CMK (cell line): ENCODE measurements at regions not wholly inside any gene's neighbourhood (a gene's known extent, or its start where the extent isn't known, plus 50 kb on each side); places are given as distances from the start of the nearest gene placed in this dataset.
"Not testable (repeated sequence)": the region's sequence is repeated elsewhere in the genome, so short reads cannot be mapped to it uniquely, and the experiment has no call there.

Experiments
- DNase-seq: peaks from one replicate; pipeline ENCODE4 v3.0.0-alpha.2; 2010; ENCODE audit warnings: low read depth

GRCh38 chr3:112765531-112765930 lies 81.1 kb downstream of the CD200R1L start:
- DNase-seq: no peak

- DNase-seq: no peak
Measured at GRCh38 chr3:112763258-112763657, 83.4 kb downstream of the CD200R1L start.

GRCh38 chr3:112761062-112761638 lies 85.5 kb downstream of the CD200R1L start:
- no peak for DNase-seq

- no peak for DNase-seq
Measured at GRCh38 chr3:112759681-112760080, 87.0 kb downstream of the CD200R1L start.

GRCh38 chr3:112759210-112759609 lies 87.5 kb downstream of the CD200R1L start:
- DNase-seq: no peak

GRCh38 chr3:112757197-112757596 lies 89.5 kb downstream of the CD200R1L start:
- DNase-seq: no peak

- DNase-seq: no peak
Measured at GRCh38 chr3:112755845-112756613, 90.6 kb downstream of the CD200R1L start.

- DNase-seq: not testable (repeated sequence)
Measured at GRCh38 chr3:112755046-112755445, 91.6 kb downstream of the CD200R1L start.

- no peak for DNase-seq
Measured at GRCh38 chr3:112751564-112752512, 94.8 kb downstream of the CD200R1L start.

GRCh38 chr3:112751061-112751460 lies 95.6 kb downstream of the CD200R1L start:
- DNase-seq: no peak

GRCh38 chr3:112747624-112748023 lies 99.0 kb downstream of the CD200R1L start:
- no peak for DNase-seq

GRCh38 chr3:112746675-112747280 lies 99.9 kb downstream of the CD200R1L start:
- DNase-seq: no peak

GRCh38 chr3:112745567-112746248 lies 101.0 kb downstream of the CD200R1L start:
- no peak for DNase-seq

GRCh38 chr3:112744825-112745566 lies 101.7 kb downstream of the CD200R1L start:
- DNase-seq: no peak

- no peak for DNase-seq
Measured at GRCh38 chr3:112744106-112744505, 102.6 kb downstream of the CD200R1L start.

- DNase-seq: no peak
Measured at GRCh38 chr3:112742934-112743333, 102.0 kb upstream of the CCDC80 start.

GRCh38 chr3:112741983-112742382 lies 101.0 kb upstream of the CCDC80 start:
- DNase-seq: no peak

GRCh38 chr3:112740835-112741234 lies 99.9 kb upstream of the CCDC80 start:
- no peak for DNase-seq

- no peak for DNase-seq
Measured at GRCh38 chr3:112739252-112739965, 98.5 kb upstream of the CCDC80 start.

- DNase-seq: no peak
Measured at GRCh38 chr3:112738366-112738765, 97.4 kb upstream of the CCDC80 start.
